SK-N-MC (cell line): ENCODE measurements at regions not wholly inside any gene's neighbourhood (a gene's known extent, or its start where the extent isn't known, plus 50 kb on each side); places are given as distances from the start of the nearest gene placed in this dataset.

ENCODE experiments used
- DNase-seq: peaks from one replicate; pipeline ENCODE4 v3.0.0-alpha.2; 2011; ENCODE audit warnings: low read depth, low spot score
- H3K27ac ChIP-seq: fragments of 200-600 bp; sonication (generic); 2 replicates; pipeline ENCODE4 v1.5.1; 2016; ENCODE audit warnings: mixed run types
- H3K36me3 ChIP-seq: fragments of 200-600 bp; sonication (generic); 2 replicates; pipeline ENCODE4 v1.6.1; 2017; ENCODE audit warnings: antibody characterized with exemption, low read length, mixed read lengths; ENCODE audit not compliant: insufficient read depth
- H3K4me3 ChIP-seq: fragments of 200-600 bp; sonication (generic); 2 replicates; pipeline ENCODE4 v1.5.1; 2016
- H3K9ac ChIP-seq: fragments of 200-600 bp; sonication (generic); 2 replicates; pipeline ENCODE4 v1.8.0; 2017; ENCODE audit warnings: mixed run types, mixed read lengths; ENCODE audit not compliant: insufficient read length
- H3K9me3 ChIP-seq: fragments of 200-600 bp; sonication (generic); 2 replicates; pipeline ENCODE4 v1.6.1; 2017; ENCODE audit warnings: low read depth, mild to moderate bottlenecking, antibody characterized with exemption, low read length, moderate library complexity, mixed read lengths
- EZH2 ChIP-seq: fragments of 200-600 bp; sonication (generic); IDR thresholded peaks from one replicate; pipeline ENCODE4 v1.6.1; 2017; ENCODE audit warnings: antibody characterized with exemption
- FOXP2 ChIP-seq: optimal IDR thresholded peaks from 2 replicates; pipeline ENCODE3; 2011; ENCODE audit warnings: mild to moderate bottlenecking, moderate library complexity; ENCODE audit not compliant: insufficient read depth; ENCODE audit errors: extremely low read length, control extremely low read depth
- POLR2AphosphoS5 ChIP-seq: IDR thresholded peaks from 2 replicates; pipeline ENCODE4 v1.6.1; 2012; ENCODE audit warnings: mild to moderate bottlenecking, low read depth, low read length, borderline replicate concordance

DNA sequence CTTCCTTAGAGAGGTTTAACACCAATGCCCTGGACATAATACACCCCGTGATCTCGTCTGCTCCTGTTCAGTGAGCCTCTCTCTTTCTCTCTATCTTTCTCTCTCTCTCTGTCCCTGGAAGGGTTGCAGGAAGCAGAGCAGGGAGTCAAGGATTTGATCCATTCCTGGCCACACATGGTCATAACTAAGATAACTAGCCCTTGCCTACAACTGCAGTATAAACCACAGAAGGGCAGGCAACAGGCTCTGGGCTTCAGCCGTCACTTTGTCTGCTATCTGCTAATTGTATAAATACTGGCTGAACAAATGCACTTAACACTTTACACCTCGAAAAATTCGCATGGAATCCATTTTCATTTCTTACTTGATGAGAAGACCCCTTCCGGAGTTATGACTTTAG is 357.5 kb upstream of the RUNX1 start:
- H3K4me3 ChIP-seq: no peak overlapping the region
- no peak overlapping the region for H3K27ac ChIP-seq
- no peak for DNase-seq
- no peaks in the 10 kb centered on the region for H3K9me3 ChIP-seq
- no peaks in the 10 kb centered on the region for H3K36me3 ChIP-seq
- TF ChIP-seq EZH2 (no peak), POLR2AphosphoS5 (no peak), FOXP2 (no peak)
- no peak overlapping the region for H3K9ac ChIP-seq

DNA sequence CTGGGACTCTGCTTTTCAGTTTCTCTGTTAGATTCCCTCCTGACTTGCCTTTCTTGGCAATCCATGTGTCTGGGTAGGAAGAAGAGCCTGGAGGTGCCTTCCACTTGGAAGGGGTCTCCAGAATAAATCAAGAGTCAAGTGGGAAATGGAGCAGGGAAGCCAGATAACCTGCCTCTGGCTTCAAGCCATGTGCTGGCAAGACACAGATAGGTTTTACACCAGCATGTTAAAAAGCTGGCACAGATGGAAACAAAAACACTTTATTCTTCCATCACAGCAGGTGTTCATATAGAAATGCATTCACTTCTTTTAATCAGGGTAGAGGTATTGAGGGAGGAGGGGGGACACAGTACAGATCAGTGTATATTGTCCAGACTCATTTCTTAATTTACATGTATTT is 356.9 kb upstream of the RUNX1 start:
- no peak overlapping the region for H3K9ac ChIP-seq
- H3K4me3 ChIP-seq: no peak overlapping the region
- no peak for TF ChIP-seq EZH2
- TF ChIP-seq FOXP2: no peak
- H3K36me3 ChIP-seq: no peaks in the 10 kb centered on the region
- no peak overlapping the region for H3K27ac ChIP-seq
- no peaks in the 10 kb centered on the region for H3K9me3 ChIP-seq
- DNase-seq: no peak

DNA sequence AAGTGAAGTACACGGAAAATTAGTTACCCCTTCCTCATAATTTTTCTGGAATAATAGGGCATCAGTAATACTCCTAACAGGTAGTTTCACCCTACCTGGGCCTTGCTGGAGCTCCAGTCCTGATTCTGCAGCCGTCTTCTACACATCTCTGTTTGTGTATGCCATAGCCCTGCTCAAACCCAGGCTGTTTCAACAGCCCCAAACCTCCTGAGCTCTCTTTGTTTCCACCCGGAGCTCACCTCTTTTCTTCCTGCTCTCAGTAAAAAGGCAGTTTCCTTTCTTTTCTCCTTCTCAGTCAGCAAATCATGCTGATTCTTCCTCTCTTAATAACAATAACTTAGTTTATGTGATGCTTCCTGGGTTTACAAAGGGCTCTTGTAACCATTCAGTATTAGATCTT is 355.1 kb upstream of the RUNX1 start:
- TF ChIP-seq POLR2AphosphoS5: no peak
- TF ChIP-seq FOXP2: no peak
- no peak for TF ChIP-seq EZH2
- H3K9me3 ChIP-seq: no peaks in the 10 kb centered on the region
- no peak overlapping the region for H3K9ac ChIP-seq
- no peak overlapping the region for H3K27ac ChIP-seq
- H3K36me3 ChIP-seq: no peaks in the 10 kb centered on the region
- DNase-seq: no peak
- no peak overlapping the region for H3K4me3 ChIP-seq

DNA sequence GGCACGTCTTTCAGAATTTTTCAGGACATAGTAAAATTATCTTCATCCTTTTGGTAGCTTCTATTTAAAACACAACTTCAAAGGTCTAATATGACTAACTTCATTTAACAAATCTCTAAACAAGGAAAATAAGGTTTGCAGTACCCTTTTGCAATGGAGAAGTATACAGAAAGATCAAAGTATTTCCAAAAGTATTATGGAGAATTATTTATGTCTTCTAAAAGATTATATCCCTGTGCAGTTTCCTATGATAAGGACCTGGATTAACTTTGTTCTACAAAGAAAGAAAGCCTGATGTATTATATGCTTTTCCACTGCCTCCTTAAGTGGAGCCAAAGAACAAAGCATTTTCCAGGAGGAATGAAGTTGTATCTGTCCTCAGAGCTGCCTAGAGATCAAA is 353.0 kb upstream of the RUNX1 start:
- no peak overlapping the region for H3K9ac ChIP-seq
- TF ChIP-seq FOXP2 (no peak), POLR2AphosphoS5 (no peak), EZH2 (no peak)
- H3K9me3 ChIP-seq: no peaks in the 10 kb centered on the region
- H3K27ac ChIP-seq: no peak overlapping the region
- no peaks in the 10 kb centered on the region for H3K36me3 ChIP-seq
- no peak overlapping the region for H3K4me3 ChIP-seq
- no peak for DNase-seq

DNA sequence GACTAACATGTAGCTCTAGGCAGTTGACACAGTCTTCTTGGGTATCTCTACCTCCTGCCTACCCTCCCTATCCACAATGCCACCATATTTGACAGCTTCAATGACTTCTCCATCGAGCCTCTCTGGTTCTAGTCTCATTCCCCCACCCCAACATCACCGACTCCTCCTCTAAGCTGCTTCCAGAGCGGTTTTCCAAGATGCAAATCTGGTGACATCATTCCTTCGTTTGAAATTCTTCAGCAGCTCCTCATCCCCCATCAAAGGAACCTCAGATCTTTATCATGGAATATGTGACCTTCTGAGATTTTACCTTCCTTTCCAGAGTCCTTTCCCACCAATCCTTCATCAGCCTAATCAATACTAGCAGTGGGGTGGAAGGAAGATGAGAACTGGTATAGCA is 352.4 kb upstream of the RUNX1 start:
- no peak overlapping the region for H3K9ac ChIP-seq
- H3K9me3 ChIP-seq: no peaks in the 10 kb centered on the region
- no peak overlapping the region for H3K27ac ChIP-seq
- H3K36me3 ChIP-seq: no peaks in the 10 kb centered on the region
- H3K4me3 ChIP-seq: no peak overlapping the region
- no peak for TF ChIP-seq POLR2AphosphoS5
- TF ChIP-seq FOXP2: no peak
- no peak for TF ChIP-seq EZH2
- DNase-seq: no peak

DNA sequence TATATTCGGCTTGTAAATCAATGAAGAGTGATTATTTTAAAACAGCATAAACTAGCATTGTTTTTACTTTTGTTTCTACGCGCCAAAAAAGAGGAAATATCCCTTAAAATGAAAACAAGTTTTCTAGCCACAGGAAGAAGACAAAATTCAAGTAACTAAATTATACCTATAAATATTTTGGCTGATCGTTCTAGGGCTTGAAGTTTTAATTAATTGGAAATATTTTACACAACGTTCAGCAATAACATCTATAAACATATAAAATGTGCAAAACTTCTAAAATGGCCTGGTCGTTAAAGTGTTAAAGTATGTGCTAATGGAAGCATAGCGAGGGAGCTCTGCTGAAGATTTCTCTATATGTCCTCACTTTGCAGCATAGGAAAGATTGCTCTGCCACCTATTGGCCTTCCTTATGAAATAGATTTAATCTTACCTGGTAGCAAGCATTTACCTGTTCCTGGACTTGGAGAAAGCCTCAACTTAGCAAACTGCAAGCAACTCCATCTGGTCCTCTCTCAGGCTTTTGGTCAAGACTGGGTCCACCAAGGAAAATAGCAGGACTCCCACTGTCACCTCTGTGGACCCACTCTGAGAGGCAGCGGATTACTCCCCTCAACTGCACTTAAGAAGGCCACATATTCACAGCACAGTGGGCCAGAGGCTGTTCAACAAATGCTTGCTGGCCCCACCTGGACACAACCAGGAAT is 351.3 kb upstream of the RUNX1 start:
- no peak overlapping the region for H3K9ac ChIP-seq
- no peak for DNase-seq
- no peak overlapping the region for H3K27ac ChIP-seq
- H3K9me3 ChIP-seq: no peaks in the 10 kb centered on the region
- TF ChIP-seq EZH2 (no peak), FOXP2 (no peak), POLR2AphosphoS5 (no peak)
- H3K4me3 ChIP-seq: no peak overlapping the region
- H3K36me3 ChIP-seq: no peaks in the 10 kb centered on the region

DNA sequence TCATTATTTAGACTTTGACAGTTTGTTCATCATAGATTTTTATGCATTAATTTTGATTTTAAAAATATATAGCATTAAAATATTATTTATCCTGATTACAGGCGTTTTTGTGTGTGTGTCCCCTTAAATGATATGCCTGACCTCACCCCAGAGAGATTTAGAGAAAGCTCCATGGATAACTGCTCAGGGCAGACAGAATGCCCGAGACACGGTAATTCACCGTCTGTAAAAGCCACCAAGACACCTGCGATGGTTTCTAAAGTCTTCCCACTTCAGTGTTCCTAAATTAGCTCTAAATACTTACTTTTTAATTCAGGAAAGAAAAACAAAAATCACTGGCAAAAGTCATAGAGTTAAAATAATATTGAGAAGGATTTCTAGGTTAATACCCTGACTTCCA is 350.6 kb upstream of the RUNX1 start:
- H3K27ac ChIP-seq: no peak overlapping the region
- no peak for DNase-seq
- no peak overlapping the region for H3K9ac ChIP-seq
- H3K4me3 ChIP-seq: no peak overlapping the region
- H3K36me3 ChIP-seq: no peaks in the 10 kb centered on the region
- no peak for TF ChIP-seq EZH2
- TF ChIP-seq FOXP2: no peak
- no peaks in the 10 kb centered on the region for H3K9me3 ChIP-seq

DNA sequence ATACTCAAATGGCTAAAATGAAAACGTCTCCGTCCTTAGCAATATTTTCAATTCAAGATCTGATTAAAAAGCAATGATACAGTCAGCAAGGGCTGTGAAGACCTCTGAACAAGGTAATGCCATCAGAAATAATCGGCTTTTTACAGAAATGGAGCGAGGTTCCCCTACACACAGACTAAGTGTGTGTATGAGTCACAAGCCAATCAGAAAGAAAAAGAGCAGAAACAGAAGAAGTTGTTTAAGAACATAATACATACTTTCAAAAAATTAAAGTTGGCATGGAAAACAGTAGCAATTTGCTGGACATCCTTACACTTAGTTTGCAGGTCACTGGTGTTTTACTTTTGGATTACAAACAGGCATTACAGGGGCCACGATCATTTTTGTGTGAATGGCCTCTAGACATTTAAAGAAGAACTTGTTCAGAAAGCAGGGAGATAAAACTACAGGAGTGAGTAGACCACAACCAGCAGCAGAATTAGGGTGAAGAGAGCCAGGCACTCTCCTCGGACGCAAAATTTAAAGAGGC is 350.0 kb upstream of the RUNX1 start:
- H3K9me3 ChIP-seq: no peaks in the 10 kb centered on the region
- DNase-seq: no peak
- no peak overlapping the region for H3K9ac ChIP-seq
- no peak overlapping the region for H3K4me3 ChIP-seq
- no peak for TF ChIP-seq FOXP2
- no peak for TF ChIP-seq POLR2AphosphoS5
- TF ChIP-seq EZH2: no peak
- H3K27ac ChIP-seq: no peak overlapping the region
- H3K36me3 ChIP-seq: no peaks in the 10 kb centered on the region

DNA sequence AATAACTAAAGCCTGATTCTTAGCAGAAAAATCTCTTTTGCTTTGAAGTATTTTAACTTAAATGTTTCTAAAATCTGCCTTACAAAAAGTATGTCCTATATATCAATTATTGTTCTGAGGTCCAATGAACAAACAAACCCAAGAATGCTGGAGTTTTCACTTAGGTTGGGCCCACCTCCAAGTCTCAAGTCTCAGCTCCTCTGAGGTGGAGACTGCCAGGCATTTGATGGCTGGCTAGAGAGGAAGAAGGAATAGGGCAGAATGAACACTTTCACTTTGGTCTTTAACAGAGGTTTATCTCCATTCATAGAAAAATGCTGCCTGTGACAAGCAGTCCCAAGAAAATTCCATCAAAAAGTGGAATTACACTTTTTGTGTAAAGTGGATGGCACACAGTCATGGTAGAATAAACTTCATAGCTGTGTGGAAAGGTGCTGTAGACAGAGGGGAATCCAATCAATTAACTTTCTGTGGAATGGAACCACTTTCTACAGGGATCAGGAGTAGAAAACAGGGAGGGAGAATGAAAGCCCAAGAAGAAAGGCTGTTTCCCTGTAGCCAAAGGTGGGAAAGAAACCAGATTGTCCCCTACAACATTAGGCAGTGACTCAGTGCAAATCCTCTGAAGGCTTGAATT is 349.4 kb upstream of the RUNX1 start:
- Histone ChIP-seq H3K9ac (no peak overlapping the region), H3K27ac (no peak overlapping the region), H3K4me3 (no peak overlapping the region), H3K9me3 (no peaks in the 10 kb centered on the region), H3K36me3 (no peaks in the 10 kb centered on the region)
- TF ChIP-seq EZH2 (no peak), POLR2AphosphoS5 (no peak), FOXP2 (no peak)
- no peak for DNase-seq
